ENCODE measurements at regions not wholly inside any gene's neighbourhood (a gene's known extent, or its start where the extent isn't known, plus 50 kb on each side); places are given as distances from the start of the nearest gene placed in this dataset.

GRCh38 chr7:51606601-51607154 lies 290.1 kb upstream of the COBL start (continued):
- TF ChIP-seq HIC1 (tag by site-specific recombination; IDR thresholded peaks at IDR 0.05) (peak; percentile 94), ZNF571 (tag by site-specific recombination; IDR thresholded peaks at IDR 0.05) (no peak), ZNF549 (tag by site-specific recombination; IDR thresholded peaks at IDR 0.05) (no peak), KLF8 (tag by site-specific recombination; IDR thresholded peaks at IDR 0.05) (peak; percentile 71), ZNF518A (tag by site-specific recombination; conservative IDR thresholded peaks at IDR 0.05; ENCODE audit: low read depth) (peak; percentile 62), ZNF658 (tag by site-specific recombination; IDR thresholded peaks at IDR 0.05) (no peak), ZNF776 (tag by site-specific recombination; IDR thresholded peaks at IDR 0.05; ENCODE audit: borderline replicate concordance) (no peak), SP3 (tag by site-specific recombination; IDR thresholded peaks at IDR 0.05) (no peak), SCRT2 (tag by site-specific recombination; IDR thresholded peaks at IDR 0.05) (peak; percentile 45), ZNF645 (tag by site-specific recombination; IDR thresholded peaks at IDR 0.05) (0 out of 2 replicates have a peak, but pooled peaks have one; percentile 45), CTCF (tag by site-specific recombination; IDR thresholded peaks at IDR 0.05) (no peak), WT1 (tag by site-specific recombination; IDR thresholded peaks at IDR 0.05) (peak; percentile 92), ZNF114 (tag by site-specific recombination; IDR thresholded peaks at IDR 0.05) (no peak), BCL6B (tag by site-specific recombination; IDR thresholded peaks at IDR 0.05) (no peak), SALL2 (tag by site-specific recombination; IDR thresholded peaks at IDR 0.05; ENCODE audit: borderline replicate concordance) (no peak), ZNF660 (tag by site-specific recombination; IDR thresholded peaks at IDR 0.05) (peak; percentile 59; the same call in 1 of the 2 replicates), ZNF621 (tag by site-specific recombination; IDR thresholded peaks at IDR 0.05) (no peak), ZNF501 (tag by site-specific recombination; IDR thresholded peaks at IDR 0.05) (peak; percentile 74; the same call in 1 of the 2 replicates), ZNF280D (tag by site-specific recombination; IDR thresholded peaks at IDR 0.05) (no peak), ZNF785 (tag by site-specific recombination; IDR thresholded peaks at IDR 0.05) (no peak), AEBP2 (tag by site-specific recombination; IDR thresholded peaks at IDR 0.05; ENCODE audit: borderline replicate concordance) (no peak), ZNF274 (IDR thresholded peaks at IDR 0.05; ENCODE audit: low read length) (no peak), ZNF274 (tag by site-specific recombination; IDR thresholded peaks at IDR 0.05; ENCODE audit: borderline replicate concordance) (no peak), ZNF626 (tag by site-specific recombination; IDR thresholded peaks at IDR 0.05) (peak; percentile 87)

Data from HEK293 (cell line).